Loucy (cell line): ENCODE measurements at regions not wholly inside any gene's neighbourhood (a gene's known extent, or its start where the extent isn't known, plus 50 kb on each side); places are given as distances from the start of the nearest gene placed in this dataset.

Experiments
- CTCF ChIP-seq: fragments of 200-600 bp; sonication (generic); conservative IDR thresholded peaks from 2 replicates; pipeline ENCODE4 v1.5.1; 2014; ENCODE audit warnings: mild to moderate bottlenecking, antibody characterized with exemption, low read length
- EZH2phosphoT487 ChIP-seq: fragments of 200-600 bp; IDR thresholded peaks from 2 replicates; pipeline ENCODE4 v1.6.1; 2018; ENCODE audit warnings: antibody characterized with exemption, mild to moderate bottlenecking, moderate library complexity, borderline replicate concordance

GRCh38 chr12:102689701-102690100 is 209.3 kb upstream of the IGF1 start:
- TF ChIP-seq CTCF (no peak), EZH2phosphoT487 (no peak)
